ENCODE measurements at regions not wholly inside any gene's neighbourhood (a gene's known extent, or its start where the extent isn't known, plus 50 kb on each side); places are given as distances from the start of the nearest gene placed in this dataset.

DNA sequence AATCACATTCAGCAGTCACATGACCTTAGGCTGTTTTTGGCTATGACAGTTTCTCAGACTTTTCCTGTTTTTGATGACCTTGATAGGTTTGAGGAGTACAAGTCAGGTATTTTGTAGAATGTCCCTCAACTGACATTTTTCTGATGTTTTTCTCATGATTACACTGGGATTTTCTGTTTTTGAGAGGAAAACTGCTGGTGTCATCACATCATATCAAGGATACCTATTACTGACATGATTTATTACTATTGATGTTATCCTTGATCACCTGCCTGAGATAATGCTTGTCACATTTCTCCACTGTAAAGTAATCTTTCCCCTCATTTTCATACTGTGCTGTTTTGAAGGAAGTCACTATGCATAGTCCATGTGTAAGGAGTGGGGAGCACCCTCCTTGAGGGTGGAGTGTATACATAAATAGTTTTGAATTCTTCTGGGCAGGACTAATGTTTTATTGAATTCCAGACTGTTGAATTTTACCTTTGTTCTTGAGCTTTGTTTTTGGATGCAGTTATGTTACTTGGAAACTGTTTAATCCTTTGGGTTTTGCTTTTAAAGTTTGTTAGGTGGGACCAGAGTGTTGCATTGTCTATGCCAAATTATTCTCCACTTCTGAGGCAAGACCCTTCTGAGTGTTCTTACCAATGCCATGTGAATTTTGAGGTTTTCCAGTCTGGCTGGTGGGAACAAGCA, 444.5 kb upstream of the FAR2 start:
- no peak for TF ChIP-seq CTCF (IDR thresholded peaks at IDR 0.05; ENCODE audit: poor library complexity, severe bottlenecking)
- TF ChIP-seq SMC3 (conservative IDR thresholded peaks at IDR 0.05; ENCODE audit: poor library complexity): no peak
- TF ChIP-seq RAD21 (conservative IDR thresholded peaks at IDR 0.05): no peak
- TF ChIP-seq POLR2AphosphoS5 (IDR thresholded peaks at IDR 0.05): peak; percentile 54
- TF ChIP-seq EZH2 (IDR thresholded peaks at IDR 0.05; ENCODE audit: borderline replicate concordance, insufficient read depth, low read length, poor library complexity, severe bottlenecking): no peak
- no peak for TF ChIP-seq MXI1 (conservative IDR thresholded peaks at IDR 0.05; ENCODE audit: poor library complexity, severe bottlenecking)
- TF ChIP-seq, protein P1, sequence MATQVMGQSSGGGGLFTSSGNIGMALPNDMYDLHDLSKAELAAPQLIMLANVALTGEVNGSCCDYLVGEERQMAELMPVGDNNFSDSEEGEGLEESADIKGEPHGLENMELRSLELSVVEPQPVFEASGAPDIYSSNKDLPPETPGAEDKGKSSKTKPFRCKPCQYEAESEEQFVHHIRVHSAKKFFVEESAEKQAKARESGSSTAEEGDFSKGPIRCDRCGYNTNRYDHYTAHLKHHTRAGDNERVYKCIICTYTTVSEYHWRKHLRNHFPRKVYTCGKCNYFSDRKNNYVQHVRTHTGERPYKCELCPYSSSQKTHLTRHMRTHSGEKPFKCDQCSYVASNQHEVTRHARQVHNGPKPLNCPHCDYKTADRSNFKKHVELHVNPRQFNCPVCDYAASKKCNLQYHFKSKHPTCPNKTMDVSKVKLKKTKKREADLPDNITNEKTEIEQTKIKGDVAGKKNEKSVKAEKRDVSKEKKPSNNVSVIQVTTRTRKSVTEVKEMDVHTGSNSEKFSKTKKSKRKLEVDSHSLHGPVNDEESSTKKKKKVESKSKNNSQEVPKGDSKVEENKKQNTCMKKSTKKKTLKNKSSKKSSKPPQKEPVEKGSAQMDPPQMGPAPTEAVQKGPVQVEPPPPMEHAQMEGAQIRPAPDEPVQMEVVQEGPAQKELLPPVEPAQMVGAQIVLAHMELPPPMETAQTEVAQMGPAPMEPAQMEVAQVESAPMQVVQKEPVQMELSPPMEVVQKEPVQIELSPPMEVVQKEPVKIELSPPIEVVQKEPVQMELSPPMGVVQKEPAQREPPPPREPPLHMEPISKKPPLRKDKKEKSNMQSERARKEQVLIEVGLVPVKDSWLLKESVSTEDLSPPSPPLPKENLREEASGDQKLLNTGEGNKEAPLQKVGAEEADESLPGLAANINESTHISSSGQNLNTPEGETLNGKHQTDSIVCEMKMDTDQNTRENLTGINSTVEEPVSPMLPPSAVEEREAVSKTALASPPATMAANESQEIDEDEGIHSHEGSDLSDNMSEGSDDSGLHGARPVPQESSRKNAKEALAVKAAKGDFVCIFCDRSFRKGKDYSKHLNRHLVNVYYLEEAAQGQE (IDR thresholded peaks at IDR 0.05; ENCODE audit: borderline replicate concordance): no peak
- peak; percentile 72 for TF ChIP-seq EP300 (conservative IDR thresholded peaks at IDR 0.05; ENCODE audit: poor library complexity, severe bottlenecking)
- no peak for TF ChIP-seq TAF1 (IDR thresholded peaks at IDR 0.05; ENCODE audit: low read depth)
